SKM-1 treated with dmso at 0.1 percent for 144 hours (cell line): ENCODE measurements at regions not wholly inside any gene's neighbourhood (a gene's known extent, or its start where the extent isn't known, plus 50 kb on each side); places are given as distances from the start of the nearest gene placed in this dataset.
A peak's percentile ranks its signal among the peaks of the same experiment; 100 is the strongest.

Experiments
- DNase-seq: peaks from one replicate; lab custom pipeline; 2025; ENCODE audit not compliant: unreplicated experiment; lab: John Stamatoyannopoulos, UW

DNA sequence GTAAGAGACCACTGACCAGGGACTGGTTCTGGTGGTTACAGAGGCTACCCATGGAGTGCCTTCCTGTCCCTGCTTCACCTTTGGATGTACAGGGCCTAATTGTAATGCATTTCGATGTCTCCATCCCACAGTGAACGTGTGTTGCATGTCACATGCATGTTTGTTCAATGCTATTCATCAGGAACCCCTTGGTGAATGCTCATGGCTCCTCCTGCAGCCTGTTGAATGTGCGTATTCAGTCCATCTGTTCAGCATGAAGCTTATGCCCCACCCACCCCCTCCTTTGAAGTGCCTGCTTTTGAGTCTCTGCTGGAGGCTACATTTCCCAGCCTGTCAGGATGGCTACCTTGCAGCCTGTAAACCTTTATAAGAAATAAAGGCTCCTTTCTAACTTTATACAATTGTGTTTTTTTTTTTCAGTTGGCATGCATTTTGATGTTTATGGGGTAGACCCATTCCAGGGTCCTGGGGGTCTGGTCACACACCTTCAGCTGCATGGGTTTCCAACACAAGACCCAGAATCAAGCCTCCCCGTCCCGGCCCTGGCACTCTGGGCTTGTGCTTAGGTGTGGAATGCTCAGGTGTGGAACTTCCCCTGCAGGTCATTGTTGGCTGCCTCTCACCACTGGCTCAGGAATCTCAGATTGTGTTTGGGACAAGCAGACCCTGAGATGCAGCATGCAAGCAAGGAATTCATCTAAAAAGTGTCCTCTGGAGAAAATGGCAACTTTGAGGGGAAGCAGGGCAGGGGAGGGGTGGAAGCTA is 238.8 kb upstream of the HDAC4 start:
- no peak for DNase-seq

DNA sequence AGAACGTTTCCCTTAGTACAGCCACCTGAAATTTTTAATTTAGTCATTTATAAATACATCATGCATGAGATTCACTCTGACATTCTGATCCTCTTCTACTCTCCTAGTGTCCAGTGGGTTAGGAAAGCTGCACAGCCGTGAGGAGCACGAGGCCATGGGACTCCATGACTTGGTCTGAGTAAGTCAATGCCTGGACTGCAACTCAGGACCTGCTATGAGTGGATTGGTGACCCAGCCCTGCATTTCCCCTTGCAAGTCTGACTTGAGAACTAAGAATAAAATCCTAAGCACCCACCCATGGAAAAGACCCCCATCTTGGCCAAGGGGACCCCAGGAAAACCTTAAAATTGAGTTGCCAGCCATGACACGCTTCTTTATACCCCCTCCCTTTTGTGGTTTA is 237.6 kb upstream of the HDAC4 start:
- DNase-seq = no peak

GRCh38 chr2:239636808-239637207 is 236.0 kb upstream of the HDAC4 start:
- DNase-seq = no peak

GRCh38 chr2:239634769-239635168 is 233.9 kb upstream of the HDAC4 start:
- DNase-seq = no peak

DNA sequence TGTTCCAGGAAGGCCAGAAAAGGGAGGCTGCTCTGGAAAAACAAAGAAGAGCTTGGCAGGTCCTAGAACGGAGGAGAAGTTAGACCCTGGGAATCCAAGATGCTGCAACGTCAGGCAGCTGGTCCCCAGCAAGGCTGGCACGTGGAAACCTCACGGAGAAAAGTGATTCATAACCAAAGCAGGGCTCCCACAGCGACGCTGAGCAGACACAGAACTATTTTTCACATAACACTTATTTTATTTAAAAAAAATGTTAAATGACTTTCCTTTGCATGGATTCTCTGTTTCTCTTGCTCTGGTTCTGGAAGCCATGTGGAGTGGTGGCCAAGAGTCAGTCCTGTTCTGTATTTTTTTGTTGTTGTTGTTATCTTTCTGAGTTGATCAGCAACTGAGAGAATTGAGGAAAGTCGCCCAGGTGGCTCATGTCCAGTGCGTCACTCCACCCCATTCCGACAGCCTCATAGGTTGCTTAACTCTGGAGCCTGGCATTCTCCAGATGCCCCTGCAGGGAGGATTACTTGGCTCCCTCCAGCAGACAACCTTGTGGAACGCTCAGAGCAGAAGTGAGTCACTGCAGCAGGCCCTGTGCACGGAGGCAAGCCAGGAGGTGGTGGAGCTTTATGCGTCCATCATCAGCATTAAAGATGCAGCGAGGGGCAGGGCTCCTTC is 229.9 kb upstream of the HDAC4 start:
- no peak for DNase-seq

DNA sequence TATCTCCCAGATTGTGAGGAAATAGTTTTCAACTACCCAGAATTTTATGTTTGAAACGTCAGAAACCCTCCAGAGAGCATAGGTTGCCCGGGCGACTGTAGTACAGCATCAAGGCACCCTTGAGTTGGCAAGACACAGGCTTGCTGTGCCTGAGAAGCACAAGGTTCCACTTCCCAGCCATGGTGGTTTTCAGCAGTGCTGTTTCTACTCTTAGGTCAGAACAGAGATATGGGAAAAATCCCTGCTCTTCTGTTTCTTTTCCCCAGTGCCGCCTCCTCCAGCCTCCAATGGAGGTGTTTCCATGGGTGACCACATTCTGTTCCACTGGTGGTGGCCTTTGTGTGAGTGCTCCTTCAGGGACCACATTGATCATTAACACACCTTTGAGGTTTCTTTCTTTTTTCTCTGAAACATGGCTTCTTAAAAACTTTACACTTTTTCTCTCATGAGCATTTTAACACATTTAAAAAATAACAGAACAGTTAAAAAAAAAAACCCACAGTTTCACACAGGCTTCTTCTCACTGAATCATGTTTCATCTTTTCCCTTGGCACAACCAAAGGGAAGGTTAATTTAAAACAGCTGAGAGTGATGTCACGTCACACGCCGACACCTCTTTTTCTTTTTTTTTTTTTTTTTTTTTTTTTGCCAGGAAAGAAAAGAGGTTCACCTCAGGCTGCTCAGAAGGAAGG is 229.3 kb upstream of the HDAC4 start:
- no peak for DNase-seq

DNA sequence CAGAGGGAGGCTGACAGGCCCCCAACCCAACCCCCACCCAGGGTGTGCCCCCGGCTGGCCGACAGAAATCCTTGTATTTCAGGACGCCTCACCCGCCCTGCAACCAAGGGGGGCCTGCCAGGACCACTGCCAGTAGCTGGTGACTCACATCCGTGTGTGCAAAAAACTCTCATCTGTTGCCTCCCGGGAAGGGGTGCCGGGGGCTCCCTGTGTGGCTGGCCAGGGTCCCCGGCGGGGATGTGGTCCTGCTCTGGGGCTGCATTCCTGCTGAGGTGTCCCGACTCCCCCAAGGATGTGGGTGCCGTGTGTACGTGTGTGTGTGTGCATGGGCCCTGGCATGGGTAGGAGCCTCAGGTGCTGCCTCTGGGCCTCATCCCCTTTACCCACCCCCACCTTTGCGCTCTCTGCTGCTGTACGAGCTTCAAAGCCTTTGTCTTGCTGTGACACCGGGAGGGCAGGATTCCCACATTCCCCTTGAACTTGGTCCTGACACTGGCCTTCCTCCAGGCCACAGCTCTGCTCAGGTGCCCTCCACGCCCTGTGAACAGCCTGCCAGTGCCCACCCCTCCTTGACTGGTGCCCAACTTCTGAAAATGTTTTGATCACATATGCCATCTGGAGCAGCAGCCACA is 226.3 kb upstream of the HDAC4 start:
- DNase-seq = no peak

DNA sequence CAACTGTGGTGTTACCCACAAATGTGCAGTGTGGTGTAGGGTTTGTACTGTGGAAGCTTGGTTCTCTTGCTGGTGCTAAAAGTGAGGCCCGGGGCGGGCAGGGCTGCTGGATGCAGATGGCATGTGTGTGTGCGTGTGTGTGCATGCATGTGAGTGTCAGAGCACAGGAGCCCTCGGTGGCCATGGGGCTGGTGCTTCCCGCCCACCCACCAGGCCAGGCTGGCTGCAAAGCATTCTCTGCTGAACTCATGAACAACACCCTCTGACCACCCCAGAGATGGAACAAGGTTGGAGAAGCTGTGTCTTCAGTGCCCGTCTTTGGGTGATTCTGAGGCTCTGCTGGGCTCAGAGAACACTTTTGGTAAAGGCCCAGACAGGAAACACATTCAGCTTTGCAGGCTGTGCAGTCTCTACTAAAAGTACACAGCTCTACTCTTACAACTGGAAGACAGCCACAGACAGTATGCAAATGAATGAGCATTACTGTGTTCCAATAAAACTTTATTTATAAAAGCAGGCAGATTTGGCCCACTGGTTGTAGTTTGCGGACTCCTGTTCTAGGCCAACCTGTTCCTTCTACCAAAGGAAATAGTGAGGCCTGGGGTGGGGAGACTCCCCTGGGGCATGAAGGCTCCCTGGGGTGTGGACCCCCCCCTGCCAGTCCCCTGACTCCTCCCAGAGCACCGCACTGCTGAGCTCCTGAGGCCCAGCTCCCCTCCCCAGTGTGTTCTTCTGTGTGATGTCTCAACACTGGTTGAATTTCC is 225.3 kb upstream of the HDAC4 start:
- DNase-seq = no peak

- no peak for DNase-seq
Measured at GRCh38 chr2:239625156-239625845, 224.5 kb upstream of the HDAC4 start.

DNA sequence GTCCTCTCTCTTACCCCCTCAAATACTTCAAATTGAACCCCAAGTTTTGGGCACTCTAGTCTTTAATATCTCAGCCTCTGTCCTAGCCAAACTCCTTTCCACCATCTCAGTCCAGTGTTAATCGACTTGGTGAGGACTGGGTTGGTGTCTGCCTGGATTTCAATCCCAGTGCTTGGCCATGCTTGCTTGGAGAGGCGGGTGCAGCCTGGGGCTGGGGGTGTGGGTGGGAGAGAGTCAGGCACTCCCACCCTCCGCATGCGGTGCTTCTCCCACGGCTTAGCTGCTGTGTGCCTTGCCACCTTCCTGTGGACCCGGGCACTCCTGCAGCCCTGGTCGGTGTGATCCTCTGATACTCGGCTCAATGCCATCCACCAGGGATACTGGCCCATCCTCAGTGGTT is 220.8 kb upstream of the HDAC4 start:
- no peak for DNase-seq

DNA sequence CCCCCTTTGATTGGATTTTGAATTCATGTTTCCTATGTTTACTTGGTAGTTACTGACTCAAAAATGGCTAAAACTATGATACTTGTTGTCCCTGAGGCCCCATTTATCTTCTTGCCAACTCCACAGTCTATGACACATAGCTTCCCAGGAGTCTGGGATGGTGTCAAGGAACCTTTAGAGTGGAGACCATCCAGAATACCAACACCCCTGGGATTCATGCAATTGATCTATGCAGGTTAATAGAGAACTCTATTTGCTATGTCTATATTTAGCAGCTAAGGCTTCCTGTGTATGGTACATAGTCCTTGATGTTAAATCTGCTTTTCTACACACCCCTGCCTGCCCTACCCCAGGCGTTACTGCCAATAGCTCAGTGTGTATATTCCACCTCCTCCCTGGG is 218.5 kb upstream of the HDAC4 start:
- DNase-seq = no peak

GRCh38 chr2:239616729-239617128 is 215.9 kb upstream of the HDAC4 start:
- no peak for DNase-seq

DNA sequence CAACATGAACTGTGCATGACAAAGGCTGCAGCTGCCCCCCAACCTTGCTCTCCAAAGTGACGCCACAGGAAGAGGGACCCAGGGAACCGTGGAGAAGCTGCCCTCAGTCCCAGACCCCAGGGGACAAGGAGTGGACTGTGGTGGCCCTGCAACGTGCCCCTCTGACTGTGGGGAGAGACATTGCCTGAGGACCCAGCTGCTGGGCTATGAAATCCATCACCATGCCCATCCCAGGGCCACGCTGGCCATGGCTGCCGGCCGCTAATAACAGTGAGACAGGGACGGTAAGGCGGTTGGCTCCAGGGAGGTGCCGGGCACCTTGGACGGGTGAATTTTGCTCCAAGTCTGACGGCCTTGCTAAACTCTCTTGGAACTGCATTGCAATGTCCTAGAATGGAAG is 211.3 kb upstream of the HDAC4 start:
- no peak for DNase-seq

GRCh38 chr2:239611222-239611795 is 210.5 kb upstream of the HDAC4 start:
- no peak for DNase-seq

GRCh38 chr2:239610457-239611221 is 209.8 kb upstream of the HDAC4 start:
- DNase-seq = no peak

DNA sequence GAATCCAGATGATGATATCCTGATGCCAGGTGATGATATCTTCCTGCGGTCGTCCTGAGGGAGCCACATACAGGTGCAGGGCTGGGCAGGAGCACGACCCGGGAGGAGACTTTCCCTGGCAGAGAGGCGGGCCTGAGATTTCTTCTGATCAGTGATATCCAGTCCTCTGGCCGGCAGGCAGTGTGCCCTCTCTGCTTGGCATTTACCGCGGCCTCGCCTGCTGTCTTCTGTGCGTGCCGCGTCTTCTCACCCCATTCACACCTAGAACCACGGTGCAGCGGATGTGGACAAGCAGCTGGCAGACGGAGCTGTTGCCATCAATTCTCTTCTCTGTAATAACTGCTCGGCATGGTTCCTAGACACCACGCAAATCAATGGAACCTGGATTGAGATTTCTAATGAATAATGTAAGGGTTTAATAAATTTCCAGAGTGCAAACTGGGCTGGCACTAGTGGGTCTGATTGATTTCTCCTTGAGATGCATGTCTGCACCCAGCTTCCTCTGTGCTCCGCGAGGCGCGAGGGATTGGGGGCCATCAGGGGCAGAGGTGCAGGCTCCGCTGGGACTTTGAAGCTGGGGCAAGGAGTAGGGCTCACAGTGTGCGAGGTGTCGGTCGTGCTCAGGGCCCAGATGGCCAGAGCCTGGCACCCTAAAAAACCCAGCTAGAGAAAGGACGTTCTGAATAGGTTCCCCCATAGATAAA is 208.9 kb upstream of the HDAC4 start:
- no peak for DNase-seq

DNA sequence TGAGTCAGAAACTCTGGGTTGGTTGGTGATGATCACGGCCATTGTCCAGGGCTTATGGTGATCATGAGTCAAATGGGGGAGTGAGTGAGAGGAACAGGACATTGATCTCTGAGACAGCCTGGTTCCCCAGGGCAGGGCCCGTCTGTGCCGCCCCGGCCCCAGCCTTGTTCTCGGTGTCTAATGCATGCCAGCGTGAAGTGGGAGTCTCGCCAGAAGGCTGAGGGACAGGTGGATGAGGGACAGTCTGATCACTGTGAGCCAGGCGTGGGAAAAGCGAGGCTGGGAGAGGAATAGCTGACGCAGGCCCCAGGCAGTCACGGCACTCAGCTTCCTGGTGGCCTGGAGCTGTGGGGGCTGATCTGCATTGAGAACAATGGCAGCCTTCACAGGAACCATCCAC is 208.3 kb upstream of the HDAC4 start:
- no peak for DNase-seq

DNA sequence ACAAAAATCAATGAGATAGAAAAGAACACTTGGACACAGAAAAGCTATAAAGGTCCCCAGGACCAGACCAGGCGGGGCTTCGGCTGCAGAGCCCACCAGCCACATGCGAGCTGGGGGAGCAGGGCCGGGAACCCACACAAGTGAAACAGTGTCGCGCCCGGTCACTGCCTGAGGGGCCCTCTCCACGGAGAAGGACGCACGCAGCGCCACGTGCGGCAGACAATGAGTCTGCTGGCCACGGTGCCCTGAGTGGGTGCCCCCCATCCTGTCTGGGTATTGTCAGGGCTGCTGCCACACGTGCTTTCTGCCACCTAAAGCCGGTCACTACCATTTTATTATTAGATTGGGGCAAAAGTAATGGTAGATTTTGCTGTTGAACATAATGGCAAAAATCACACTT is 207.9 kb upstream of the HDAC4 start:
- DNase-seq = no peak

DNA sequence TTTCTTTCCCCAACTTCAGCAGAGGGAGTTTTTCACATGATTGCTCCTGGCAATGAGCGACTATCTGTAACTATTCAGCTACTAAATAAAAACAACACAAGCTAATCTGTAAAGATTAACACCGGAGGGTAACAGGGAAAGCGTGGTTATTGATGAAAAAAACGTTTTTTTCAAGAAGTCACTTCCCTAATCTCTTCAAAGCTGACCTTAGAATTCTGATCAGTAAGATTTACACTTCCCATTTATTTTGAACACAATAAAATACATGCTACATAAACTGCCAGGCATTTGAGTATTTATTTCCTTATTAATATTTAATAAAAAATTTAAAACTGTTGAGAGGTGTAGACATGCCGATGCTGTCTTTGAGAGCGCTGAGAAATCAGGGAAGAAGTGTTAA is 207.4 kb upstream of the HDAC4 start:
- peak; percentile 32 for DNase-seq
